Panc1 (cell line): ENCODE measurements at regions not wholly inside any gene's neighbourhood (a gene's known extent, or its start where the extent isn't known, plus 50 kb on each side); places are given as distances from the start of the nearest gene placed in this dataset.

Source experiments
- TF ChIP-seq, protein P1 (sequence below): fragments of 450-650 bp; IDR thresholded peaks from 2 replicates; pipeline ENCODE4 v1.5.1; 2017; ENCODE audit warnings: mild to moderate bottlenecking
- TF ChIP-seq, protein P2 (sequence below), 2 experiments: IDR thresholded peaks; 2 replicates each; pipeline ENCODE4 v1.6.1; 2011 to 2012; ENCODE audit warnings: low read depth in 2 of 2, control low read depth in 1 of 2, low read length in 1 of 2, mild to moderate bottlenecking in 1 of 2, moderate library complexity in 1 of 2; ENCODE audit not compliant: insufficient read depth in 1 of 2

- TF ChIP-seq, protein P1, sequence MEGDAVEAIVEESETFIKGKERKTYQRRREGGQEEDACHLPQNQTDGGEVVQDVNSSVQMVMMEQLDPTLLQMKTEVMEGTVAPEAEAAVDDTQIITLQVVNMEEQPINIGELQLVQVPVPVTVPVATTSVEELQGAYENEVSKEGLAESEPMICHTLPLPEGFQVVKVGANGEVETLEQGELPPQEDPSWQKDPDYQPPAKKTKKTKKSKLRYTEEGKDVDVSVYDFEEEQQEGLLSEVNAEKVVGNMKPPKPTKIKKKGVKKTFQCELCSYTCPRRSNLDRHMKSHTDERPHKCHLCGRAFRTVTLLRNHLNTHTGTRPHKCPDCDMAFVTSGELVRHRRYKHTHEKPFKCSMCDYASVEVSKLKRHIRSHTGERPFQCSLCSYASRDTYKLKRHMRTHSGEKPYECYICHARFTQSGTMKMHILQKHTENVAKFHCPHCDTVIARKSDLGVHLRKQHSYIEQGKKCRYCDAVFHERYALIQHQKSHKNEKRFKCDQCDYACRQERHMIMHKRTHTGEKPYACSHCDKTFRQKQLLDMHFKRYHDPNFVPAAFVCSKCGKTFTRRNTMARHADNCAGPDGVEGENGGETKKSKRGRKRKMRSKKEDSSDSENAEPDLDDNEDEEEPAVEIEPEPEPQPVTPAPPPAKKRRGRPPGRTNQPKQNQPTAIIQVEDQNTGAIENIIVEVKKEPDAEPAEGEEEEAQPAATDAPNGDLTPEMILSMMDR, result no peak
- TF ChIP-seq, protein P2, sequence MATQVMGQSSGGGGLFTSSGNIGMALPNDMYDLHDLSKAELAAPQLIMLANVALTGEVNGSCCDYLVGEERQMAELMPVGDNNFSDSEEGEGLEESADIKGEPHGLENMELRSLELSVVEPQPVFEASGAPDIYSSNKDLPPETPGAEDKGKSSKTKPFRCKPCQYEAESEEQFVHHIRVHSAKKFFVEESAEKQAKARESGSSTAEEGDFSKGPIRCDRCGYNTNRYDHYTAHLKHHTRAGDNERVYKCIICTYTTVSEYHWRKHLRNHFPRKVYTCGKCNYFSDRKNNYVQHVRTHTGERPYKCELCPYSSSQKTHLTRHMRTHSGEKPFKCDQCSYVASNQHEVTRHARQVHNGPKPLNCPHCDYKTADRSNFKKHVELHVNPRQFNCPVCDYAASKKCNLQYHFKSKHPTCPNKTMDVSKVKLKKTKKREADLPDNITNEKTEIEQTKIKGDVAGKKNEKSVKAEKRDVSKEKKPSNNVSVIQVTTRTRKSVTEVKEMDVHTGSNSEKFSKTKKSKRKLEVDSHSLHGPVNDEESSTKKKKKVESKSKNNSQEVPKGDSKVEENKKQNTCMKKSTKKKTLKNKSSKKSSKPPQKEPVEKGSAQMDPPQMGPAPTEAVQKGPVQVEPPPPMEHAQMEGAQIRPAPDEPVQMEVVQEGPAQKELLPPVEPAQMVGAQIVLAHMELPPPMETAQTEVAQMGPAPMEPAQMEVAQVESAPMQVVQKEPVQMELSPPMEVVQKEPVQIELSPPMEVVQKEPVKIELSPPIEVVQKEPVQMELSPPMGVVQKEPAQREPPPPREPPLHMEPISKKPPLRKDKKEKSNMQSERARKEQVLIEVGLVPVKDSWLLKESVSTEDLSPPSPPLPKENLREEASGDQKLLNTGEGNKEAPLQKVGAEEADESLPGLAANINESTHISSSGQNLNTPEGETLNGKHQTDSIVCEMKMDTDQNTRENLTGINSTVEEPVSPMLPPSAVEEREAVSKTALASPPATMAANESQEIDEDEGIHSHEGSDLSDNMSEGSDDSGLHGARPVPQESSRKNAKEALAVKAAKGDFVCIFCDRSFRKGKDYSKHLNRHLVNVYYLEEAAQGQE (IDR thresholded peaks at IDR 0.05; ENCODE audit: insufficient read depth in 1 of 2, low read depth in 2 of 2, low read length in 1 of 2), result no peak
Measured at GRCh38 chr5:74322944-74323343, 317.6 kb downstream of the ENC1 start.
